ENCODE measurements at regions not wholly inside any gene's neighbourhood (a gene's known extent, or its start where the extent isn't known, plus 50 kb on each side); places are given as distances from the start of the nearest gene placed in this dataset.

- no peak overlapping the region for H3K4me3 ChIP-seq
- ChIA-PET CTCF (interaction anchor here (0.6 to 8.2 kb wide), 8 partner anchors 10 to 1241 kb away, joined by 3 to 44 read pairs (median 4); no protein-coding TSS in a partner anchor), POLR2A (no interaction called here)
- no peak for FAIRE-seq
- TF ChIP-seq KDM5A (IDR thresholded peaks at IDR 0.05) (no peak), MYC (IDR thresholded peaks at IDR 0.05; ENCODE audit: borderline replicate concordance, low read length) (no peak), RAD21 (conservative IDR thresholded peaks at IDR 0.05 in 1 of 2, IDR thresholded peaks at IDR 0.05 in 1 of 2) (peak; percentile 35 to 54; a peak in 3 of 5 replicates), CTCF (IDR thresholded peaks at IDR 0.05) (peak; percentile 41), POLR2A (IDR thresholded peaks at IDR 0.05; ENCODE audit: low read length) (no peak), CHD2 (IDR thresholded peaks at IDR 0.05; ENCODE audit: low read length, partially characterized antibody) (no peak), ZC3H11A (IDR thresholded peaks at IDR 0.05) (no peak), MAFK (IDR thresholded peaks at IDR 0.05; ENCODE audit: partially characterized antibody) (no peak), REST (IDR thresholded peaks at IDR 0.05) (no peak), TFCP2L1 (CRISPR knock-in tag; IDR thresholded peaks at IDR 0.05) (no peak)
- no peaks in the 10 kb centered on the region for H3K9me3 ChIP-seq
- peak; percentile 35 to 80 for DNase-seq (ENCODE audit: low read depth in 1 of 2, low spot score in 1 of 2)
- no peaks in the 10 kb centered on the region for H3K4me1 ChIP-seq
- peak overlapping the region; percentile 33; the same call in 1 of the 3 replicates for H3K4me2 ChIP-seq
- H3K27ac ChIP-seq = no peak overlapping the region
- ATAC-seq = peak; percentile 83 to 97
- WGBS (ENCODE audit: missing lambda C conversion rate) = 9% methylated on average over 12 of the region's 12 CpGs
Observed at GRCh38 chr12:107929436-107929835, 154.9 kb downstream of the ASCL4 start.

GRCh38 chr12:107931761-107932160 is 157.3 kb downstream of the ASCL4 start:
- FAIRE-seq (no peak), ATAC-seq (no peak), DNase-seq (ENCODE audit: low read depth in 1 of 2, low spot score in 1 of 2) (no peak)
- CTCF ChIA-PET = interaction anchor here (0.9 to 8.2 kb wide), 6 partner anchors 13 to 580 kb away, joined by 3 to 44 read pairs (median 4); no protein-coding TSS in a partner anchor
- no peaks in the 10 kb centered on the region for H3K9me3 ChIP-seq
- WGBS (ENCODE audit: missing lambda C conversion rate) = under 1% methylated on average over 5 of the region's 5 CpGs
- POLR2A ChIA-PET = no interaction called here
- TF ChIP-seq KDM5A (IDR thresholded peaks at IDR 0.05) (no peak), HEYL (CRISPR knock-in tag; IDR thresholded peaks at IDR 0.05) (no peak), HDAC2 (IDR thresholded peaks at IDR 0.05) (no peak), HOXB5 (CRISPR knock-in tag; IDR thresholded peaks at IDR 0.05) (no peak), JUN (IDR thresholded peaks at IDR 0.05) (no peak), BCL3 (IDR thresholded peaks at IDR 0.05) (no peak), RNF2 (IDR thresholded peaks at IDR 0.05; ENCODE audit: borderline replicate concordance, low read depth) (no peak), NPAS2 (CRISPR knock-in tag; IDR thresholded peaks at IDR 0.05; ENCODE audit: borderline replicate concordance) (no peak), ZSCAN20 (CRISPR knock-in tag; IDR thresholded peaks at IDR 0.05) (no peak)
- H3K4me1 ChIP-seq = no peaks in the 10 kb centered on the region
- no peak overlapping the region for H3K4me2 ChIP-seq
- no peak overlapping the region for H3K27ac ChIP-seq
- no peak overlapping the region for H3K4me3 ChIP-seq

Data from A549 (cell line).